ENCODE measurements at regions not wholly inside any gene's neighbourhood (a gene's known extent, or its start where the extent isn't known, plus 50 kb on each side); places are given as distances from the start of the nearest gene placed in this dataset.

DNA sequence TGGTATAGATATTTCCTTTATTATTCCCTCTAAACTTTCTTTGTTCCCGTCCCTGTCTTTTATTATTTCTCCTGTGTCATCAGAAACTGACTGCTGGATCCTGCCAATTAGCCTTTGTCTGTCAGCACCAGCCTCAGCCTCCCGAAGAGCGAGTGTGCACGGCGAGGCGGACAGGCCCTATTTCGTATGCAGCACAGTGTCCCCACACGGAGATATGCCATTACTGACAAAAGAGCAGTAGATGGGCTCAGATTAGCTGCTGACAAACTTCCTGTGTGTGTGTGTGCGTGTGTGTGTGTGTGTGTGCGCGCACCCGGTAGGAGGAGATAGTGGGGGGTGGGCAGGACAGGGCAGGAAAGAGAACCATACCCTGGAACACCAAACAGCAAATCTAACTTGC lies 99.5 kb upstream of the ZFP64 start:
- DNase-seq, result no peak

- no peak for DNase-seq
These were observed 99.0 kb upstream of the ZFP64 start for GRCh38 chr20:52290569-52290968.

DNA sequence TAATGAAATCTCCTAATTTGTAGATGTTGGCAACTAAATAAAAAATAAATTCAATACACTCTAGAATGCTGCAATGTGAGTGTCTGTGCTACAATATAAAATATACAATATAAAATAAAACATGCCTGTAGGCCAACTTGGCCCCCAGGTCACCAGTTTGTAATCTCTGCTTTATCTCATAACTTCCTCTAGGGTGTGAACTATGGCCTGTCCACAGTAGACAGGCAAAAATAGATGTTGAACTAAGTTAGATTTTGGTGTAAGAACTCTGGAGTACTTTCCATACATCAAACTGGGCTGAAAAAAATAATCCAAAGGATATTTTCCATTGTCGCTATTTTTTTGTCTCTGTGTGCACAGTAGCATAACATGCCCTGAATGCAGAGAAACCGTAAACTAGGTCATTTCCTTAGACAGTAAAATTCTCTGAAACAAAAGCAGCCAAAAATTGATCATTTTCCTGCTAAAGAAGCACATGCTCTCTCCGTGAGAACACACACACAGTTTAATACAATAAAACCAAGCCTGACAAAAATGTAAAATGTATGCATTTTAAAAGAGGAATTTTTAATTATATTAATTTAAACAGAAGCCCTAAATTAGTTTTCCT lies 98.5 kb upstream of the ZFP64 start:
- no peak for DNase-seq

- no peak for DNase-seq
These were observed 88.8 kb upstream of the ZFP64 start for GRCh38 chr20:52280407-52280806.

GRCh38 chr20:52279706-52280105 lies 88.1 kb upstream of the ZFP64 start:
- no peak for DNase-seq

- no peak for DNase-seq
These were observed 83.7 kb upstream of the ZFP64 start for GRCh38 chr20:52275181-52275691.

DNA sequence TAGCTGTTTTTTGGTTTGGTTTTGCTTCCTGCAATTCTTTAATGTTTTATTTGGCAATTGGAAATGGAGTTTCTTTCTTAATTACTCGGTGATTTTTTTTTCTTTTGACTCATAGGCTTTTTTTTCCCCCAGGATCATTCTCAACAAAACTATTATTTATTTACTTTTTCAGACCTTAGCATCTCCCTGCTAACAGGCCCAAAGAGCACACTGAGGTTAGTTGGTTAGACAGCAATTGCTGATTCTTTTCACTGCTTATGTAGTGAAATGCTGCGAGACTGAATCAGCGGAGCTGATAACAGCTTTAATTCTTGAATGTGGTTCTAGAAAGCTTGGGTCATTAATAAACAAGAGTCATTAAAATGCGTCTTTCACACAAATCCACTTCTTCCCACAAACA lies 79.1 kb upstream of the ZFP64 start:
- no peak for DNase-seq

- no peak for DNase-seq
These were observed 78.5 kb upstream of the ZFP64 start for GRCh38 chr20:52270001-52270606.

DNA sequence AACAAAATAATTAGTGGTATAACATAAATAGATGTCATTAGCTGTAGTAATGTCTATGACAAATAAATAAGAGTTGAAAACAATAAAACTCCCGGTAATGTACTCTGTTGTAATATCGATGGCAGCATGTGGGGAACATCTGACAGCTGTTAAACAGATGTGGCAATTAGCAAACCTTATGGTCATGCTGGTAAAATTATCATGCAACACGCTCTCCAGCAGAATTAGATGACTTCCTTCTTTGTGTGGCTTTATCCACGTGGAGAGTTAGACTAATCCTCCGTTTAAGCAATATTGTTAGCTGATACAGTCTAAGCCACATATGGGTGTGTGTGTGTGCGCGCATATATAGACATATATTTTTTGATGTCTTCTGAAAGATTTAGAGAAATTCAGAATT lies 77.7 kb upstream of the ZFP64 start:
- no peak for DNase-seq

GRCh38 chr20:52268184-52268749 lies 76.7 kb upstream of the ZFP64 start:
- no peak for DNase-seq

DNA sequence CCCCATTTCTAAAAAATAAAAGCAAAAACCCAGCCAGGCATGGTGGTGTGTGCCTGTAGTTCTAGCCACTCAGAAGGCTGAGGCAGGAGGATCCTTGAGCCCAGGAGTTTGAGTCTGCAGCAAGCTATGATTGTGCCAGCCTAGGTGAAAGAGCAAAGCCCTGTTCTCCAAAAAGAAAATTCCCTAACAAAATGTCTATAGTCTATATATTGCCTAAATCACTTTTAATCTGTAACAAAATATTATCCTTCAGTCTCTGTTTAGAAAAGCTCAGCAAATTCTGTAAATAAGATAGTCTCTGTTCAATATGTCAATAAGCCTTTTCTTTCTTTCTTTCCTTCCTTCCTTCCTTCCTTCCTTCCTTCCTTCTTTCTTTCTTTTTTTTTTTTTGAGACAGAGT lies 75.8 kb upstream of the ZFP64 start:
- DNase-seq, result no peak

GRCh38 chr20:52263757-52264156 lies 72.2 kb upstream of the ZFP64 start:
- no peak for DNase-seq

DNA sequence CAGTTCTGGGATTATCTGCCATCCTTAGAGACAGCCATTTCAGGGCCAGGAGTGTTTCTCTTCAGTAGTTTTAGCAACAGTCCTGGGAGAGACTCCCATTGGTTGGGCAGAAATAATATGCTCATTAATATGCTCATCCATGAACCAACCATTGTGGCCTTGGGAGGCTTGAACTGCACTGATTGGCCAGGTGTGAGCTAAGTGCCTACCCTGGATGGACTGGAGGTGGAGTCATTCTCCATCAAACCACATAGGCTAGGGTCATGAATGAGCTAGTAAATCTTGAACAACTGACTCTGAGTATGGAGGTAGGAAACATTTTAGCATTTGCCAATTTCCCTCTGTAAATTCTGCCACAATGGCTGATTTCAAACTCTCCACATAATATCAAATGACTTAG lies 70.2 kb upstream of the ZFP64 start:
- DNase-seq, result no peak

GRCh38 chr20:52259295-52259694 lies 67.7 kb upstream of the ZFP64 start:
- DNase-seq, result no peak

DNA sequence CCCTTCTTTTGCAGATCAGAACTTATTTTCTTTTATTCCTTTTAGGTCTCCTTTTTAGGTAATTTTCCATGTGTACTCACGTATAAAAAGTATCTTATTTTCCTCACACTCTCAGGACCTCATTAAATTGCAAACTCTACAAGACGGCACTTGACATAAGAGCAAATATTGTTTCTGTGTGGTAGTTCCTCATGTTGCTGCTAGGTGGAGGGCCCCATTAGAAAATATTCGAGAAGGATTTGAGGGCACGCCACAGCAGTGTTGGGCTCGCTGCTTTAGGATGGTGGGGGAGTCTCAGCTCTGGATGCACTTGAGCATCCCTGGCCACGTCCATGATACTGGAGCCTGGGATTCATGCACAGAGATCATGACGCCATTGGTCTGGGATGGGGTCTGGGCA lies 64.9 kb upstream of the ZFP64 start:
- DNase-seq, result no peak

DNA sequence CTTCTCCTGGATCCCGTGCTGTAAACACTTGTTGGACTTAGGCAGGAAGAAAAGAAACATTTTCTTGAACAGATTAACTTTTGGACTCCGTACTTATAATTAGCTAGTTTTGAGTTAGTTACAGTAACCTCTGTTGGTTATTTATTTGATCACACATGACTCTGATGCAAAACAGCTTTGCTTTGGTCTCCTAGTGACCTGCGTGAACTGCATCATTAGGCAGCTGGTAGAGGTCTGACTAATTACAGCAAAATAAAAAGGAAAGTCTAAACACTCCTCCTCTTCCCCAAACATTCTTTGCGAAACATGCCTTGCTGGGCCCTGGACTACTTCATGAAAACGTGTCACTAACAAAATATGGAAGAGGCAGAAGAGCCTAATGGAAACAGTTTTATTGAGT lies 61.1 kb upstream of the ZFP64 start:
- DNase-seq, result no peak

- no peak for DNase-seq
These were observed 60.2 kb upstream of the ZFP64 start for GRCh38 chr20:52251827-52252226.

- DNase-seq, result no peak
These were observed 59.6 kb upstream of the ZFP64 start for GRCh38 chr20:52251136-52251700.

GRCh38 chr20:52247548-52247947 lies 56.0 kb upstream of the ZFP64 start:
- no peak for DNase-seq

DNA sequence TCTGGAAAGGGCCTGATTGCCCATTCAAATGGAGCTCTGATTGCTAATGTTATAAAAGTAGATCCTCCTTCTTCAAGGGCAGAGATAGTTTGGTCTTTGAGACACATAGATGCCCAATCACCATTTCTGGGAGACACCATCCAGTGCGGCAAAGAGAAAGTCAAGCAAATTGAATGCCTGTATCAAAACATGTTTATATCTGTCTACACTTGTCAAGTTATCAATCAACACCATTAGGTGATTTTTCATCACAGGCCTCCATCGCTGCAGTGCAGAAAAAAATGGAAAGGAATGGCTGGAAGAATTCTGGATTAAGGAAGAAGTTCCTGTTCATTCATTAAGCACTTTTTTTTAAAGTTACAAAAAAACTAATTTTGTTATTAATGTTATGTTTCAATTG lies 54.8 kb upstream of the ZFP64 start:
- DNase-seq, result no peak

GRCh38 chr20:52244702-52245101 lies 53.1 kb upstream of the ZFP64 start:
- DNase-seq, result no peak

- no peak for DNase-seq
These were observed 51.0 kb upstream of the ZFP64 start for GRCh38 chr20:52242237-52243230.
